Tibial nerve (tissue), 4 donors: ENCODE measurements at regions not wholly inside any gene's neighbourhood (a gene's known extent, or its start where the extent isn't known, plus 50 kb on each side); places are given as distances from the start of the nearest gene placed in this dataset.

ENCODE experiments used
- DNase-seq, 2 donors: peaks; one replicate each; pipeline ENCODE4 v3.0.0-alpha.2; 2019; ENCODE audit warnings: low spot score in 2 of 2
- H3K27ac ChIP-seq, 4 donors: fragments of 200-600 bp; sonication (generic) in 3 of 4; one replicate each; pipeline ENCODE4 v1.5.1; 2017 to 2019; ENCODE audit warnings: mild to moderate bottlenecking in 1 of 4
- H3K27me3 ChIP-seq, 2 donors: fragments of 200-600 bp; sonication (generic) in 1 of 2; one replicate each; pipeline versions ENCODE4 v1.5.1 to v1.6.0; 2017 to 2019
- H3K36me3 ChIP-seq, 3 donors: fragments of 200-600 bp; sonication (generic); one replicate each; pipeline ENCODE4 v1.5.1; 2018 to 2019
- H3K4me1 ChIP-seq, 4 donors: fragments of 200-600 bp; sonication (generic) in 3 of 4; one replicate each; pipeline ENCODE4 v1.5.1; 2017 to 2019
- H3K4me3 ChIP-seq, 4 donors: fragments of 200-600 bp; sonication (generic) in 3 of 4; one replicate each; pipeline ENCODE4 v1.5.1; 2017 to 2019; ENCODE audit warnings: mild to moderate bottlenecking in 1 of 4, moderate library complexity in 1 of 4
- H3K9me3 ChIP-seq, 4 donors: fragments of 200-600 bp; sonication (generic) in 3 of 4; one replicate each; pipeline ENCODE4 v1.5.1; 2017 to 2019
- CTCF ChIP-seq, 5 experiments: fragments of 200-600 bp in 3 of 5; fragments of 450-650 bp in 2 of 5; sonication (generic) in 3 of 5; IDR thresholded peaks; one replicate each; pipeline ENCODE4 v1.5.1; 2016 to 2019; ENCODE audit warnings: antibody characterized with exemption in 5 of 5, mild to moderate bottlenecking in 3 of 5, moderate library complexity in 2 of 5
- EP300 ChIP-seq, 2 donors: sonication (generic); formaldehyde crosslinking; IDR thresholded peaks; one replicate each; pipeline ENCODE4 v1.6.1; 2017; ENCODE audit warnings: antibody characterized with exemption in 2 of 2, mild to moderate bottlenecking in 1 of 2
- POLR2A ChIP-seq, 2 donors: fragments of 450-650 bp; IDR thresholded peaks; one replicate each; pipeline ENCODE4 v1.6.1; 2017; ENCODE audit warnings: antibody characterized with exemption in 2 of 2, mild to moderate bottlenecking in 2 of 2, moderate library complexity in 2 of 2
- WGBS, 2 donors: methylation state at CpG; one replicate each; pipeline ENCODE4 v1.1.5; 2018; 5-methylcytosine and 5-hydroxymethylcytosine counted together

GRCh38 chr2:81658227-81658626 is 1353.7 kb upstream of the LRRTM1 start:
- no peak for TF ChIP-seq POLR2A (IDR thresholded peaks at IDR 0.05)
- TF ChIP-seq CTCF (IDR thresholded peaks at IDR 0.05): no peak
- no peak for TF ChIP-seq EP300 (IDR thresholded peaks at IDR 0.05)
- H3K9me3 ChIP-seq: peaks cover 0 to 24% (median 3%) of the 10 kb centered on the region in 4 donors
- H3K36me3 ChIP-seq: no peaks in the 10 kb centered on the region
- H3K27me3 ChIP-seq: no peaks in the 10 kb centered on the region
- DNase-seq: no peak
- H3K4me3 ChIP-seq: no peak overlapping the region
- WGBS, 2 donors: 90 to 95% methylated on average over 4 of the region's 4 CpGs
- no peak overlapping the region for H3K27ac ChIP-seq
- no peaks in the 10 kb centered on the region for H3K4me1 ChIP-seq

DNA sequence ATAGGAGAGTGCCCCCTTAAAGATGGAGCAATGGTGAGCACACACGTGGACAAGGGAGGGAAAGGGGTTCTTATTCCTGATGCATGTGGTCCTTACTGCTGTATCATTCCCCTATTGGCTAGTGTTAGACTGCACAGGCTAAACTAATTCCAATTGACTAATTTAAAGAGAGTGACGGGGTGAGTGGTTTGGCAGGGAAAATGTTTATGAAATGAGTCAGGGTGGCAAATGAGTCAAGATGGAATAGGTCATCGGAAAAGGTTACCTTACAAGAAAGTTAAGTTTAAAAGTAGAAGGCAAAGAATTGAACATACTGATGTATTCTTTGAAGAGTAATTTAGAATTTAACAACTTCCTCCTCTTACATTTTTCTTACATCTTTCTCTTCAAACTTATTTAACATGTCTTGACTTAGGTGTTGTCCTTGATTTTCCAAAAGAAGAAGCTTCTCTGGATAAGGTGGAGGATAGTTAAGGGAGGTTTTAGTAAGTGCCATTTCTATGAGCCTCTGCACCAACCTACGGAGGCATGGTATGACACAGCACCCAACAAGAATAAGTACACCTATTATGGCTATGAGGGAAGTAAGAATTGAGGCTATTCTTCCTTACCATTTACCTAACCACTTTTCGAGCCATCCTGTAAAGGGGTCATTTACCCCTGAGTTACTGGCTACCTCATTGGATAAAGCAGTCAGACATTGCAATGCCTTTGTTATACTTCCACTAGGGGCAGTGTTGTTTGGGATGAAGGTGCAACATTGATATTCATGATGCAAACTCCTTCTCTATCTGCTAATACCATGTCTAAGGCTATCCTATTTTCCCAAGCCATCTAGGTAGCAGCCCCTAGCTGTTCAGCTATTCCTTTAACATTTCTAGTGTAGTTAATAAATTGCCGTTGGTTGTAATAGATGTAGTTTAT is 1345.8 kb upstream of the LRRTM1 start:
- no peaks in the 10 kb centered on the region for H3K27me3 ChIP-seq
- no peaks in the 10 kb centered on the region for H3K4me1 ChIP-seq
- WGBS, 2 donors: 79 to 81% methylated on average over 6 of the region's 6 CpGs
- no peak for TF ChIP-seq CTCF (IDR thresholded peaks at IDR 0.05)
- no peak for TF ChIP-seq EP300 (IDR thresholded peaks at IDR 0.05)
- TF ChIP-seq POLR2A (IDR thresholded peaks at IDR 0.05): no peak
- no peak for DNase-seq
- H3K4me3 ChIP-seq: no peak overlapping the region
- no peaks in the 10 kb centered on the region for H3K36me3 ChIP-seq
- no peak overlapping the region for H3K27ac ChIP-seq
- H3K9me3 ChIP-seq: no peaks in the 10 kb centered on the region

DNA sequence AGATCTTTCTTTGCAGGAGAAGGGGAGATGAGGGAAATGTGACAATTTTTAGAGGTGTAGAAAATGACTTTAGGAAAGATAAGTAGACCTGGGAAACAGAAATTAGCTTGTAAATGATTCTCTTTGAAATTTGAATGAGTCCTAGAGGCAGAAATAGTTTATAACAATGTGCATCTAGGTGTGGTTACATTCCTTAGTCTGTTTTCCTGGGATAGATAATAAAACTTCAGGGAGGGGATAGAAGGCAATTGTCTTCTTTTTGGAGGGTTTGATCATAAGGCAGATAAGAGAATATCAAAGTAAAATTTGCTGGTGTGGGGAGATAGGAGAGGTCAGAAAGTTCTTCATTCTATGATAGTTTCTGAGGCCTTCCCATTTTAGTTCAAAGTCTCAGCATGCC is 1344.3 kb upstream of the LRRTM1 start:
- no peaks in the 10 kb centered on the region for H3K9me3 ChIP-seq
- H3K27me3 ChIP-seq: no peaks in the 10 kb centered on the region
- no peak for DNase-seq
- no peak overlapping the region for H3K27ac ChIP-seq
- no peaks in the 10 kb centered on the region for H3K36me3 ChIP-seq
- TF ChIP-seq POLR2A (IDR thresholded peaks at IDR 0.05) (no peak), EP300 (IDR thresholded peaks at IDR 0.05) (no peak)
- no peaks in the 10 kb centered on the region for H3K4me1 ChIP-seq
- no peak overlapping the region for H3K4me3 ChIP-seq

DNA sequence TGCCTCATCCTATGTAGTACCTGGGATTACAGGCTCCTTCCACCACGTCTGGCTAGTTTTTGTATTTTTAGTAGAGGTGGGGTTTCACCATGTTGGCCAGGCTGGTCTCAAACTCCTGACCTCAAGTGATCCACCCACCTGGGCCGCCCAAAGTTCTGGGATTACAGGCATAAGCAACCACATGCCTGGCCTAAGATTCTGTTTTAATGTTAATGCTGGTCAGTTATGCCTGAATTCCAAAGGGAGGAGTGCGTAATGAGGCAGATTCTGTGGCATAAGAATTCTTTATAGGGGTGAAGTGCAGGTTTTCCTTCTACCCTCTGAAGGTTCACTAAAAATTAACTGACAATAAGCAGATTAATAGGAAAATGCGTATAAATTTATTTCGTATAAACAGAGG is 1343.8 kb upstream of the LRRTM1 start:
- H3K27ac ChIP-seq: no peak overlapping the region
- H3K36me3 ChIP-seq: no peaks in the 10 kb centered on the region
- no peak for DNase-seq
- 76 to 87% methylated on average over 5 of the region's 5 CpGs for WGBS, 2 donors
- no peaks in the 10 kb centered on the region for H3K9me3 ChIP-seq
- H3K4me3 ChIP-seq: no peak overlapping the region
- H3K4me1 ChIP-seq: no peaks in the 10 kb centered on the region
- H3K27me3 ChIP-seq: no peaks in the 10 kb centered on the region
- no peak for TF ChIP-seq CTCF (IDR thresholded peaks at IDR 0.05)
- no peak for TF ChIP-seq POLR2A (IDR thresholded peaks at IDR 0.05)
- no peak for TF ChIP-seq EP300 (IDR thresholded peaks at IDR 0.05)

DNA sequence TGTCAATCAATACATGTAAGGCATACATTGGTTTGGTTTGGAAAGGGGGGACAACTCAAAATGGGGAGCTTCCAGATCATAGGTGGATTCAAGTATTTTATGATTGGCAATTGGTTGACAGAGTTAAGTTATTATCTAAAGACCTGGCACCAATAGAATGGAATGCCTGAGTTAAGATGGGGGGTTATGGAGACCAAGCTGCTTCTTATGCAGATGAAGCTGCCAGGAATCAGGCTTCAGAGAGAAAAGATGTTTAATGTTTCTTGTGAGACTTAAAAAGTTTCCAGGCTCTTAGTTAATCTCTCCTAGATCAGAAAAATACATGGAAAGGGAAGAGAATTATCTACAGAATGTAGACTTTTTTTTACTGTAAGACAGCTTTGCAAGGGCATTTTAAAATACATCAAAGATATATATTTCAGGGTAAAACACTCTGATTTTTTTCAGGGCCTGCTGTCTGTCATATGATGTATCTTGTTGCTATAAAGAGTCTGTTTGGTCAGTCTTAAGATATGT is 1343.2 kb upstream of the LRRTM1 start:
- no peak for TF ChIP-seq POLR2A (IDR thresholded peaks at IDR 0.05)
- no peaks in the 10 kb centered on the region for H3K4me1 ChIP-seq
- no peaks in the 10 kb centered on the region for H3K36me3 ChIP-seq
- H3K27me3 ChIP-seq: no peaks in the 10 kb centered on the region
- DNase-seq: no peak
- H3K4me3 ChIP-seq: no peak overlapping the region
- H3K27ac ChIP-seq: no peak overlapping the region
- H3K9me3 ChIP-seq: no peaks in the 10 kb centered on the region

- Histone ChIP-seq H3K4me1 (no peaks in the 10 kb centered on the region), H3K36me3 (no peaks in the 10 kb centered on the region), H3K27me3 (no peaks in the 10 kb centered on the region), H3K4me3 (no peak overlapping the region), H3K9me3 (no peaks in the 10 kb centered on the region), H3K27ac (no peak overlapping the region)
- TF ChIP-seq POLR2A (IDR thresholded peaks at IDR 0.05): no peak
- no peak for TF ChIP-seq CTCF (IDR thresholded peaks at IDR 0.05)
- TF ChIP-seq EP300 (IDR thresholded peaks at IDR 0.05): no peak
- DNase-seq: no peak
- WGBS, 2 donors: 41 to 49% methylated on average over 2 of the region's 2 CpGs
These were observed 1341.3 kb upstream of the LRRTM1 start for GRCh38 chr2:81645745-81646301.
